HG03060 (cell line): ENCODE measurements at regions not wholly inside any gene's neighbourhood (a gene's known extent, or its start where the extent isn't known, plus 50 kb on each side); places are given as distances from the start of the nearest gene placed in this dataset.

Source experiments
- ATAC-seq: cut with Tn5 transposase; IDR thresholded peaks from one replicate; pipeline ENCODE4 v1.9.1; 2021; ENCODE audit warnings: low read depth, moderate number of reproducible peaks; ENCODE audit not compliant: unreplicated experiment

GRCh38 chr20:61135266-61135665, 116.8 kb upstream of the CDH4 start:
- no peak for ATAC-seq

- no peak for ATAC-seq
Measured at GRCh38 chr20:61135968-61136367, 116.1 kb upstream of the CDH4 start.

- no peak for ATAC-seq
Measured at GRCh38 chr20:61138566-61138965, 113.5 kb upstream of the CDH4 start.

GRCh38 chr20:61139031-61139430, 113.0 kb upstream of the CDH4 start:
- ATAC-seq, result no peak

GRCh38 chr20:61140576-61140975, 111.5 kb upstream of the CDH4 start:
- no peak for ATAC-seq

- ATAC-seq, result no peak
Measured at GRCh38 chr20:61146023-61146422, 106.0 kb upstream of the CDH4 start.

- ATAC-seq, result no peak
Measured at GRCh38 chr20:61149636-61150035, 102.4 kb upstream of the CDH4 start.

- ATAC-seq, result no peak
Measured at GRCh38 chr20:61157301-61157700, 94.8 kb upstream of the CDH4 start.

- no peak for ATAC-seq
Measured at GRCh38 chr20:61159957-61160686, 91.9 kb upstream of the CDH4 start.

- no peak for ATAC-seq
Measured at GRCh38 chr20:61161726-61162390, 90.2 kb upstream of the CDH4 start.

- ATAC-seq, result no peak
Measured at GRCh38 chr20:61162451-61162850, 89.6 kb upstream of the CDH4 start.

GRCh38 chr20:61163031-61163430, 89.0 kb upstream of the CDH4 start:
- ATAC-seq, result no peak

- ATAC-seq, result no peak
Measured at GRCh38 chr20:61166324-61166723, 85.7 kb upstream of the CDH4 start.

- ATAC-seq, result no peak
Measured at GRCh38 chr20:61168605-61169004, 83.5 kb upstream of the CDH4 start.

- no peak for ATAC-seq
Measured at GRCh38 chr20:61169874-61170273, 82.2 kb upstream of the CDH4 start.

GRCh38 chr20:61170496-61171320, 81.4 kb upstream of the CDH4 start:
- ATAC-seq, result no peak

GRCh38 chr20:61173267-61173666, 78.8 kb upstream of the CDH4 start:
- ATAC-seq, result no peak

- ATAC-seq, result no peak
Measured at GRCh38 chr20:61173961-61174725, 77.9 kb upstream of the CDH4 start.

- ATAC-seq, result no peak
Measured at GRCh38 chr20:61176874-61177273, 75.2 kb upstream of the CDH4 start.

- ATAC-seq, result no peak
Measured at GRCh38 chr20:61178551-61179071, 73.5 kb upstream of the CDH4 start.
